IPS DF 19.7 (cell line): ENCODE measurements at regions not wholly inside any gene's neighbourhood (a gene's known extent, or its start where the extent isn't known, plus 50 kb on each side); places are given as distances from the start of the nearest gene placed in this dataset.
"Not testable (repeated sequence)": the region's sequence is repeated elsewhere in the genome, so short reads cannot be mapped to it uniquely, and the experiment has no call there.

ENCODE experiments used
- DNase-seq: peaks from one replicate; pipeline ENCODE4 v3.0.0-alpha.2; 2013; ENCODE audit warnings: low read depth, low spot score

DNA sequence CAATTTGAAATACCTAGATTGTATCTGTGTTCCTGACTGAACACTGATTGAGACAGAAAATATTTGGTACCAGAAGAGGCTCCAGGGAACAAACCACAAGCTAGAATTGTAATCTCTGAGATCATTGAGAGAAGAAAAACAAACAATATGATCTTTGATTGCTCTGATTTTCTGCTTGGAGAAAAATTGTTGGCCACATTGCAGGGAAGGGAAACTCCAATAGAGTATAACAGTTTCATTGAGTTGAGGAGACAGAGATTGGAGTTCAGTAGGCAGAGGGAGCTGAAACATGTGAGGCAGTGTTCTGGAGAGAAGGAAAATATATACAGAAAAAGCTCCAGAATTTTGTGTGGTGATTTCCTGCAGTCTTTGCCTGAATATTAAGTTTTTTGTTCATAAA is 158.2 kb downstream of the C4orf33 start:
- DNase-seq = no peak

DNA sequence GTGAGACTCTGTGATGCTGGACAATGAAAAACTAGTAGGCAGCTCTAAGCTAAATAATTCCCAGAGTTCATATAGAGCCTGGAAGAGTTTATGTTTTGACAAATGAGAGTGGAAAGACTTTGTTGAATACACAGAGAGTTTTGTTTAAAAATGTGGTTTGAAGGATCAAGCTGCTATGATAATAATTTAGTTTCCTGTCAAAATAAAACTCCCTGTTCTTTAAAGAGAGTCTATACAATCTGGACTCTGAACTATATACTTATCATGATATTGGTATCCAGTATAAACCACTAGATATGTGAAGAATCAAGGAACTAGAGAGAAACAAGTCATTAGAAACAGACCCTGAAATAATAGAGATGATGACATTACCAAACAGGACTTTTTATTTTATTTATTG is 158.6 kb downstream of the C4orf33 start:
- DNase-seq = no peak

DNA sequence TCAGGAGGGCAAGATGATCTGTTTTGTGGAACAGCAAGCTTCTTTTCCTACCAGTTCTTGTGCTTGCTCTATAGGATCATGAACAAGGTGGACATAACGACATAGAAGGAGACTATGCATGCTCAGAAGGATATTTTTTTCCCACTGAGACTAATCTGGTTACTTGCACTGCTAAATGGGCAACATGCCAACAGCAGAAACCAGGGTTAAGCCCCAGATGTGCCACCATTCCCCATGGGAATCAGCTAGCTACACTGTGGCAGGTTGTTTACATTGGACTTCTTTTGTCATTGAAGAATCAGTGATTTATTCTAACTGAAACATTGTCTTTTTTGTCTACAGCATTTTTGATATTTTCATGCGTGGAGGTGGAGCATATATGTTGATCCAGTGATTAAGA is 165.6 kb downstream of the C4orf33 start:
- no peak for DNase-seq

DNA sequence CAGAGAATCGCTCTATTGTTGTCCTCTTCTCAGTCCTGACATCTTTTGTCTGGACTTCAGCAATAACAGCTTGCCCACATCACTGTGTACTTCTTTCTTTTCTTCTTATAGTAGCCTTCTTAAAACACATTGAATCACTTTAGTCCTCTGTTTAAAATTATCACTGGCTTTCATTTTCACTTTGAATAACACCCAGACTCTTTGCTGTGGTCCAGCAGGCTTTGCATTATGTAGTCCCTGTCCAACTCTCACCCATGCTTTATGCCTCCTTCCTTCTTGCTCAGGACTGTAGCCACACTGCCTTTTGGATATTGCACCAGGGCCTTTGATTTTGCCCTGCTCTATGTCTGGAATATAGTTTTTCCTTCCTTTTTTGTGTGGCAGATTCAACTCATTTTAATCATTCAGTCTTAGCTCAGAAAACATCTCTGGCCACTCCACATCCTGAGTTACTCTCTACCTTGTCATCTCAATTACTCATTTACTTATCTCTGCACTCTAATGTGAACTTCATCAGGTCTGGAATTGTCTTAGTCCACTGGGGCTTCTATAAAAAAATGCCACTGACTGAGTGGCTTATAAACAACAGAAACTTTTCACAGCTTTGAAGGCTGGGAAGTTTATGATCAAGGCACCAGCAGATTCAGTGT is 168.2 kb downstream of the C4orf33 start:
- DNase-seq = no peak

DNA sequence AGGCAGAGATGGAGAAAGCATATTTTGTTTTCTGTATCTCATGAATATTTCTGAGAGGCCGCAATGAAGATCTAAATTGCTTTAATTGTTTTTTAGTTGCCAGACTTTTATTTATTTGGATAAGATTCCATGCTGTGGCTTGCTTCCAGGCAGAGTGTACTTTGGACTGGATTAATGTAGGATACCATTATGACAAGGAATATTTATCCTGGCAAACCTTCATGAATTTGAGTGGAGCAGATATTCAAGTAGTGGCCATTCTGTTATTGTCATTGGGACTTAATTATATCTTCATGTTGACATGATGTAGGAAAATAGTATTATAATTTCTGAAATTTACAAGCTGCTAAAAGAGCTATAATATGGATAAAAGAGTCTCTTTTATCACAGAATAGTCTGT is 182.9 kb downstream of the C4orf33 start:
- DNase-seq = no peak

DNA sequence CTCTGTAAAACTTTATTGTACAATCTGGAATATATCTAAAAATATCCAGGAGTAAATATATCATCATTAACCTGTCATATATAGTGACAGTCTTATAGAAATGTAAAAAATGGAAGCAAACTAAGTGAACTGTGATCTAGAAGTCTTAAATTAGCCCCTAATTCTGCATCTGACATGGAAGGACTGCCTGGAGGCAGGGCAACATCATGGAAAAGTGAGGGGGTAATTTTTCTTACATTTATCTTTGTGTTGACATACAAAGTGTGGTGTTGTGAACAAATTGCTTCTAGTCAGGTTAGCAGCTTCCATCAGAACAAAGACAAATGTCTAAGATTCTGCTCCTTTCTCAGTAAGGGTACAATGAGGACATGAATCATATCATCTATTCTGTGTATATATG is 186.3 kb downstream of the C4orf33 start:
- no peak for DNase-seq

GRCh38 chr4:129292194-129292593 is 196.2 kb downstream of the C4orf33 start:
- DNase-seq = not testable (repeated sequence)

DNA sequence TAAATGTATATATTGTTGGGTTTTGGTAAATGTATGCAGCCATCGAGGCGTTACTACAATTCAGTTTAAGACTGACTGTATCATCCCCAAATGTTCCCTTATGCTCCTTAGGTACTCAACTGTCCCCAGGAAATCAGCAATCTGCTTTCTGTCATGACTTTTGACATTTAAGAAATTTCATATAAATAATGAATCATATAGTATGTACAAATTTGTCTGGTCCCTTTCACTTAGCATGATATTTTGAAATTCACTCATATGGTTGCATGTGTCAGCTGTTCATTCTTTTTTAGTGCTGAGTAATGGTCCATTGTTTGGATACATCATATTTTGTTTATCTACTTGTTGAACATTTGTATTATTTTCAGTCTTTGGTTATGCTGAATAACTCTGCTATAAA is 218.8 kb downstream of the C4orf33 start:
- no peak for DNase-seq

GRCh38 chr4:129322920-129323319 is 227.0 kb downstream of the C4orf33 start:
- no peak for DNase-seq

GRCh38 chr4:129323658-129324057 is 227.7 kb downstream of the C4orf33 start:
- DNase-seq = no peak

DNA sequence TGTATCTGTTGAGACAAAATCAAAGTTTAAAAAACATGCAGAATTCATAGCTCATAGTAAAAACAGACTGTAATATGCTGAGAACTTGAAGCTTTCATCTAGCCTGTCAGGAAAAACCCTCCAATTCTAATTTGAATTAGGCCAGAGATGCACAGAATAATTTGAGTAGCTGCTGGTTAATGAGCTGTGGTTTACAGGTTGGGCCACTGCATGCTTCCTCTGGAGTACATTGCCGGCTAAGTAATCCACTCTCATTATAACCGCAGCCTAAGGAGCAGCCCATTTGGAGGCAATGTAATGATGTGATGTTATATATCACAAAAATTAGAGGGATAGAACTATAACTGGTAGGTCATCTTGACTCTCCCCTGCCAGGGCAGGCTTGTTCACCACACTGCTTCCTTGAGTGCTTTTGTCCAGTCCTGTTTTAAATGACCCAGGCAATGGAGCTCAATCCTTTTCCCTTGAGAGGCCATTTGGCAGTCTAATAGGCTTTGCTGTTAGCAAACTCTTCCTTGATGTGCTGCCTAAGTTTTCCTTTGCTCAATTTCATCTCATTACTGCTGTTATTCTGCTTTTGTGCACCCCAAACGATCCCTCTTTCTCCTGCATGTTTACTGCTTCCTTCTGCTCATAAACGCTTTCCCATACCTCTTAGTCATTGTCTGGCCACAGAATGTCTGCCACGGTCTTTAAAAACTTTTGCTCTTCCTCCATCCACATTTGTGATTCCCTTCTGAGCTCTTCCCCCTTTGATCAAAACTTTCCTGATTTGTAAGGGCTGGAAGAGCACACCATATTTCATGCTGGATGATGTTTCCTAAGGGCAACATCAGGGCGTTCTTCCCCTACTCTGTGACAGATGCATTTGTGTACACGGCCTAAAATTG is 230.9 kb downstream of the C4orf33 start:
- DNase-seq = no peak

DNA sequence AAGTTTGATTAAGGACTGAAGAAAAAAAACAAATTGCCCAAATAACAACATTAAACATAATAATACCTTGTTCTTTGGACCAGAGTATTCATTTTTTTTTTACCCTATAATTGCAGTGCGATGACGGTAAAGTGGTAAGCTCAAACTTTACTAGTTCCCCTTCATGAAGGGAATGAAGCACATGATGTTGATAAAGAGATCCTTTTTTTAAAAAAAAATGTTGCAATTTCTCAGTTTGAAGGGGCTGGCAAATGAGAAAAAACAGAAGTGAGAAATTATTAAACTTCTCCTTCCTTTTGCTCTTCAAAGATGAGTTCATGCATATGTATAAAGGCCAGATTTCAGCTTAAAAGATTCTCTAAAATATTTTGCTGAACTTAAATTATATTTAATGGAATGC is 231.7 kb downstream of the C4orf33 start:
- DNase-seq = no peak

DNA sequence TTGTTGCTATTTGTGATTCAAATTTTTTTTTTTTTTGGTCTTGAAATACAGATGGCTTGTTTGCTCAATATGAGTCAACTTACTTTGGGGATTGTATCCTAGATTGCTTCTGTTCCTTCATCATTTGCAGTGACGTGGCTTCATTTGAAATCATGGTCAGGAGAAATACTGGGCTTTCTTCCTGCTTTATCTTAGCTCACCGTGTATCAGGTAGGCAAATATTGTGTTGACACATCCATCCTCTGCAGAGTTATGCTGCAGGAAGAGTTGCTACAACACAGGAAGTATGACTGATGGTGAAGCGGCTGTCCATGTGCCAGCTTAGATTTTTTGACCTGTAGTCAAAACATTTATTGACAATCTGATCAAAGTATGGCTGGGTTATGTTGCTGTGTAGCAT is 232.2 kb downstream of the C4orf33 start:
- DNase-seq = no peak

- DNase-seq = no peak
Measured at GRCh38 chr4:129334136-129334535, 238.2 kb downstream of the C4orf33 start.

GRCh38 chr4:129335276-129335675 is 239.3 kb downstream of the C4orf33 start:
- DNase-seq = no peak

DNA sequence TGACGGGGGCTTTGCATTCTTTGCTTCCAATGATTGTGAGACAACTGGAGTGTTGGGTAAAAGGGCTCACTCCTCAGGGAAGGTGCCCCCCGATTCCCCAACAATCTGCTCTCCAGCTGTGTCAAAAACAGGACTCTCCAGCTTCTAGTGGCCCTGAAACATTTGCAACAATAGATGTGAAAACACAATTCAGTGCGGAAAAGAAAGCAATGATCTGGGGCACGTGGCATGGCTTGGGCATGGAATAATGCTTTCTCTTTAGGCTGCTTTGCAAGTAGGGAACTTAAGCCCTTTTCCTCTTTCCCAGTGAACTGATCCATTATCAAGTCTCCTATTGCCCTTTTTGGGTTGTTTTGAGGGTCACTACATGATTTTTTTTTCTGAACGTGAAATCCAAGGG is 239.9 kb downstream of the C4orf33 start:
- DNase-seq = no peak

DNA sequence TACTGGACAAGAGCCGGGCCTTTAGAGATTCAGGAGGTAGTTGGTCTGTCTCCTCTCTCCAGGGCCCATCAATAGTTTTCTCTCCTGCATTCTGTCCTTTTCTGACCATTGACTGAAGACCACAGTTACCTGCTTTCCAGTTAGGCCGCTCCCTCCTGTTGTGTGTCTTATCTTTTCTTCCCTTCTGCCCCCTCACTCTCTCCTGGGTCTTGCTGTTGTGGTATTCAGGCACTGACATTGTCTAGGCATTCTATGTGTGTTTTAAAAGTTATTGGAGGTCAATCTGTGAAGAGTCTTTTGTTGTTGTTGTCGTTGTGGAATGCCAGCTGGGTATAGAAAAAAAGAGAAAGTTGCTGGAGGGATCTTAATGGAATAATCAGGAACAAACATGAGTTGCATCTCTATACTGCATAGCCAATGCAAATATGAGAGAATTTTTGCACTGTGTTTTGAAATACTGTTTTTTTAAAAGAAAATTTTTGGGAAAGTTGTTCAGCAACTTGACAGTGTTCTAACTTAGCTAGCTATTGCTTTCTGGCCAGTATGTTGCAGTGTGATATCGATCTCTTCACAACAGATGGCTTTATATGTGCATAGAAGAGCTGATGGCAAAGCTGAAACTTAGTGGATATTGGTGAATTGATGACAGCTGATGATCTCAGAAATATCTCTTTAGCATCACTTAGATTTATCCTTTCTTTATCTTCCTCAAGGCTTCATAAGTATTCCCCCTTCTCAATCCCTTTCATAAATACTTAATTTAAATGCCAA is 240.7 kb downstream of the C4orf33 start:
- DNase-seq = no peak

DNA sequence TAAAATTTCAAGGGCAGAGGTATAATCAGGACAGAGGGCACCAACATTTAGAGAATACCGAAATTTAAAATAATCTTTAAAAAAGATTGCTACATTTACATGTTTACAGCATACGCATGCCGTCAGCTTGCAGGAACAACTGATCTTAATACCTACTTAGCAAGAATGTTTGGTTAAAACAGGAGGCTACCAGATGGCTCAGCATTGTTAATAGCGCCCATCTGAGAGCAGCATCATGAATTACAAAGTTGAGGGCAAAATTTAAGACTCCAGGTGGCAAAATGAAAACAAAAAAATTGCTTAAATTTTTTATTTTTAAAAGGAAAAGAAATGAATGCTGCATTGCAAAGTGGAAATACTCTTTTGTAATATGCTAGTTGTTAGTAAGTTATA is 241.3 kb downstream of the C4orf33 start:
- DNase-seq = no peak

DNA sequence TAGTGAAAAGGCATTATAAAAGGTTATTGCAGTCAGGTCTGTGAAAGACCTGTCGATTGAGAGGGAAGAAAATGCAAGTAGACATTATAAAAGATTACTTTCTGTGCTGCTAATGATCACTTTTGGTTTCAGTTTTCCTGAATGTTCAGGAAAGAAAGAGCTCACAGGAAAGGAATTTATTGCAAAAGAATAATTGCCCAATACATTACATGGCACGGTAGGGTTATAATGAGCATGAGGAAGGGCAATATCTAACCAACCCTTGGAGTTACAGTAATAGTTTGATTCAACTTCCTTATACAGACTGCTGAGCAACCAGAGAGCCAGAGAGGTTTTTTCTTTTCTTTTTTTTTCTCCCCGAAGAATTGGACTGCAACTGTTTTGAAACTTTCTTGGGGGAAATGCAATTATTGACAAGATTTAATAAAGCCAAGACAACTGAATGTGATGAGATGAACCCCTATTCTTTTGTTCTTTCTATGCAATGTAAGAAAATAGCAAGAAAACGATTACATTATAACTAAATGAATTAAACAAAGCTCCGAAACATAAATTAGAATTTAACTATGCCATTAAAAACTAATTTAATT is 247.0 kb downstream of the C4orf33 start:
- DNase-seq = no peak

DNA sequence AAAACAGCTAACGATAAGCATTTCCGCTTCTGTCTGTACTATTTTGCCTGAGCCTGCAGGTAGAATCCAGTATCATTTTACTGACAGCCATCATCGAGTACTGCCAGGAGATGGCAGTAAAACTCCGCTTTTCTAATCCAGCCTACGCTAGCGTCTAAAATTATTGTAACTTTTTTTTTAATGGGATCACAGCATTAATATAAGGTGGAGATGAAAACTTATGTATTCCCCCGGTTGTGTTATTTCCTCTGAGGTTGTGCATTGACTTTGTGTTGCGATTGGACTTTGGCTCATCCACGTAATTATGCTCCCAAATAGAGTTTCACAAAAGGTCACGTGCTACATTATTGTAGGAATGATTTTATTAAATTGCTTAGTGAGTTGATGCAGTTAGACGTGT is 248.1 kb downstream of the C4orf33 start:
- no peak for DNase-seq

- no peak for DNase-seq
Measured at GRCh38 chr4:129345609-129346008, 249.7 kb downstream of the C4orf33 start.

DNA sequence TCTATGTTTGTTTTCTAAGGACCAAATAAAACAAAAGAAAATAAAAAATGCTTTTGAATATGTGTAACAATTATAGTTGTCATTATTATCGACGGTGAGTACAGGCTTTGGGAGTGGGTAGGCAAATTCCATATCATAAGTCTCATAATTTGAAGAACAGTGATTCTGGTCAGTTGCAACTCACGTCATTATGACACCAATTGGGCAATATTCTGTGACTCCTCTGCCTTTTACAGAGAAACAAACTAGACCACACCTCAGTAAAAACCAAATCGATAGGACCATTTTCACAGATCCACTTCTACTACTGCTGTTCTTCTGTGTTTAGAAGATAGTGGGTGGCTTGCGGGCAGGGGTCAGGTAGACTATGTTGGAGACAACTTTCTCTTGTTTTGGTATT is 250.1 kb downstream of the C4orf33 start:
- DNase-seq = no peak
